GM23338 (cell line): ENCODE measurements at regions not wholly inside any gene's neighbourhood (a gene's known extent, or its start where the extent isn't known, plus 50 kb on each side); places are given as distances from the start of the nearest gene placed in this dataset.

ENCODE experiments used
- ATAC-seq: fragments of 200-7000 bp; cut with Tn5 transposase; 3 replicates; pipeline ENCODE4 v1.9.1; 2020
- DNase-seq: peaks from one replicate; pipeline ENCODE4 v3.0.0-alpha.2; 2015; ENCODE audit warnings: low spot score
- H2AFZ ChIP-seq: fragments of 200-600 bp; sonication (generic); 2 replicates; pipeline ENCODE4 v1.8.0; 2016; ENCODE audit warnings: antibody characterized with exemption, mild to moderate bottlenecking, moderate library complexity
- H3F3A ChIP-seq: fragments of 200-600 bp; sonication (generic); replicated peaks from 2 replicates; pipeline ENCODE4 v1.8.0; 2017; ENCODE audit warnings: antibody characterized with exemption, mixed run types, low read depth
- H3K27ac ChIP-seq: fragments of 200-600 bp; sonication (generic); 2 replicates; pipeline ENCODE4 v1.6.1; 2016; ENCODE audit warnings: low read depth
- H3K27me3 ChIP-seq: fragments of 200-600 bp; sonication (generic); 2 replicates; pipeline ENCODE4 v1.8.0; 2016; ENCODE audit warnings: mild to moderate bottlenecking, mixed run types, moderate library complexity; ENCODE audit not compliant: insufficient read depth
- H3K36me3 ChIP-seq: fragments of 200-600 bp; sonication (generic); 2 replicates; pipeline ENCODE4 v1.8.0; 2016; ENCODE audit warnings: mild to moderate bottlenecking; ENCODE audit not compliant: insufficient read depth
- H3K4me1 ChIP-seq: fragments of 200-600 bp; sonication (generic); 2 replicates; pipeline ENCODE4 v1.8.0; 2016; ENCODE audit warnings: mild to moderate bottlenecking, moderate library complexity; ENCODE audit not compliant: insufficient read depth
- H3K4me2 ChIP-seq: fragments of 200-600 bp; sonication (generic); 2 replicates; pipeline ENCODE4 v1.7.1; 2017; ENCODE audit warnings: mixed run types
- H3K4me3 ChIP-seq: fragments of 200-600 bp; sonication (generic); 2 replicates; pipeline ENCODE4 v1.6.1; 2016; ENCODE audit warnings: mixed run types
- H3K79me2 ChIP-seq: fragments of 200-600 bp; sonication (generic); replicated peaks from 2 replicates; pipeline ENCODE4 v1.8.0; 2017; ENCODE audit warnings: mild to moderate bottlenecking; ENCODE audit not compliant: insufficient read depth
- H3K9me2 ChIP-seq: fragments of 200-600 bp; sonication (generic); 2 replicates; pipeline ENCODE4 v1.8.0; 2017; ENCODE audit not compliant: insufficient read depth
- H4K20me1 ChIP-seq: fragments of 200-600 bp; sonication (generic); replicated peaks from 2 replicates; pipeline ENCODE4 v1.8.0; 2017; ENCODE audit warnings: mild to moderate bottlenecking; ENCODE audit not compliant: insufficient read depth
- H3K27ac Mint-ChIP-seq: 2 replicates; pipeline ENCODE4 v1.8.0; 2020; ENCODE audit warnings: inconsistent platforms, mild to moderate bottlenecking, moderate library complexity, mixed read lengths
- H3K27me3 Mint-ChIP-seq: 3 replicates; pipeline ENCODE4 v1.8.0; 2022; ENCODE audit warnings: low read depth, mild to moderate bottlenecking, moderate library complexity, mixed read lengths, inconsistent platforms; ENCODE audit not compliant: insufficient read depth, poor library complexity
- H3K36me3 Mint-ChIP-seq: 3 replicates; pipeline ENCODE4 v1.8.0; 2021; ENCODE audit warnings: low read depth, mild to moderate bottlenecking, inconsistent platforms, moderate library complexity, mixed read lengths
- H3K4me1 Mint-ChIP-seq: 3 replicates; pipeline ENCODE4 v1.8.0; 2020; ENCODE audit warnings: mild to moderate bottlenecking, inconsistent platforms, mixed read lengths
- H3K4me3 Mint-ChIP-seq: 3 replicates; pipeline ENCODE4 v1.8.0; 2021; ENCODE audit warnings: moderate library complexity, mild to moderate bottlenecking, inconsistent platforms, mixed read lengths
- H3K9me3 Mint-ChIP-seq: 3 replicates; pipeline ENCODE4 v1.8.0; 2020; ENCODE audit warnings: moderate library complexity, mild to moderate bottlenecking, inconsistent platforms, mixed read lengths
- CREB1 ChIP-seq: fragments of 250-450 bp; sonication (Bioruptor Pico); IDR thresholded peaks from 2 replicates; pipeline ENCODE4 v1.5.0; 2020; ENCODE audit warnings: low read depth, mild to moderate bottlenecking, moderate library complexity
- CTCF ChIP-seq, 2 experiments: fragments of 200-600 bp in 1 of 2; sonication (generic) in 1 of 2; conservative IDR thresholded peaks; 2 replicates each; pipeline versions ENCODE4 v1.5.1 to v1.6.1; 2016 to 2017; ENCODE audit warnings: antibody characterized with exemption in 2 of 2, low read depth in 2 of 2, mild to moderate bottlenecking in 2 of 2, moderate library complexity in 1 of 2
- ETS1 ChIP-seq: IDR thresholded peaks from 2 replicates; pipeline ENCODE4 v1.6.1; 2016; ENCODE audit warnings: antibody characterized with exemption
- EZH2 ChIP-seq: fragments of 200-600 bp; sonication (generic); IDR thresholded peaks from one replicate; pipeline ENCODE4 v1.8.0; 2017; ENCODE audit warnings: antibody characterized with exemption, mild to moderate bottlenecking, low read depth; ENCODE audit not compliant: unreplicated experiment
- EZH2phosphoT487 ChIP-seq: fragments of 200-600 bp; sonication (generic); IDR thresholded peaks from one replicate; pipeline ENCODE4 v1.8.1; 2018; ENCODE audit warnings: antibody characterized with exemption; ENCODE audit not compliant: unreplicated experiment
- JUNB ChIP-seq: IDR thresholded peaks from one replicate; pipeline ENCODE4 v1.6.1; 2016; ENCODE audit warnings: antibody characterized with exemption; ENCODE audit not compliant: unreplicated experiment
- NANOG ChIP-seq: IDR thresholded peaks from 2 replicates; pipeline ENCODE4 v1.6.1; 2016; ENCODE audit warnings: antibody characterized with exemption, borderline replicate concordance
- POLR2AphosphoS5 ChIP-seq: IDR thresholded peaks from 2 replicates; pipeline ENCODE4 v1.6.1; 2016; ENCODE audit warnings: antibody characterized with exemption, low read depth
- REST ChIP-seq: IDR thresholded peaks from one replicate; pipeline ENCODE4 v1.6.1; 2018; ENCODE audit warnings: antibody characterized with exemption; ENCODE audit not compliant: unreplicated experiment
- STAT1 ChIP-seq: IDR thresholded peaks from one replicate; pipeline ENCODE4 v1.6.1; 2016; ENCODE audit warnings: antibody characterized with exemption; ENCODE audit not compliant: unreplicated experiment
- ZNF114 ChIP-seq: fragments of 250-450 bp; sonication (Bioruptor Pico); IDR thresholded peaks from 2 replicates; pipeline ENCODE4 v1.5.0; 2020; ENCODE audit warnings: mild to moderate bottlenecking, moderate library complexity
- ZNF331 ChIP-seq: fragments of 250-450 bp; sonication (Bioruptor Pico); IDR thresholded peaks from 2 replicates; pipeline ENCODE4 v1.5.0; 2020; ENCODE audit warnings: low read depth, mild to moderate bottlenecking, moderate library complexity
- ZNF462 ChIP-seq: fragments of 250-450 bp; sonication (Bioruptor Pico); IDR thresholded peaks from 2 replicates; pipeline ENCODE4 v1.5.0; 2020; ENCODE audit warnings: mild to moderate bottlenecking, moderate library complexity

GRCh38 chr1:83742446-83742845, 256.5 kb downstream of the TTLL7 start:
- Histone ChIP-seq H3K9me2 (0 out of 2 replicates have a peak, but pooled peaks cover 6% of the 10 kb centered on the region), H3K27ac (no peak overlapping the region), H4K20me1 (no peaks in the 10 kb centered on the region), H3K27me3 (no peaks in the 10 kb centered on the region), H3K36me3 (no peaks in the 10 kb centered on the region), H3K4me3 (no peak overlapping the region), H3K4me1 (peaks cover 8% of the 10 kb centered on the region; the same call in 1 of the 2 replicates), H2AFZ (no peak overlapping the region), H3K4me2 (no peak overlapping the region), H3F3A (no peaks in the 10 kb centered on the region), H3K79me2 (no peaks in the 10 kb centered on the region)
- H3K4me3 Mint-ChIP-seq: no peak overlapping the region
- peaks cover 3% of the 10 kb centered on the region for H3K27me3 Mint-ChIP-seq
- TF ChIP-seq CTCF (conservative IDR thresholded peaks at IDR 0.05; ENCODE audit: low read depth in 2 of 2): no peak
- TF ChIP-seq REST: no peak
- TF ChIP-seq POLR2AphosphoS5: no peak
- no peak for TF ChIP-seq ZNF462 (CRISPR knock-in tag)
- TF ChIP-seq CREB1 (CRISPR knock-in tag): no peak
- no peak for TF ChIP-seq JUNB
- no peak for TF ChIP-seq STAT1
- no peak for TF ChIP-seq EZH2
- TF ChIP-seq NANOG: no peak
- no peak for TF ChIP-seq ZNF331 (CRISPR knock-in tag)
- TF ChIP-seq ZNF114: no peak
- no peak for TF ChIP-seq EZH2phosphoT487
- TF ChIP-seq ETS1: no peak
- peaks cover 17% of the 10 kb centered on the region for H3K4me1 Mint-ChIP-seq
- no peak overlapping the region for H3K27ac Mint-ChIP-seq
- DNase-seq (no peak), ATAC-seq (no peak)
- H3K9me3 Mint-ChIP-seq: no peaks in the 10 kb centered on the region
- H3K36me3 Mint-ChIP-seq: no peaks in the 10 kb centered on the region
